ENCODE measurements at regions not wholly inside any gene's neighbourhood (a gene's known extent, or its start where the extent isn't known, plus 50 kb on each side); places are given as distances from the start of the nearest gene placed in this dataset.

- H3K4me3 ChIP-seq (ENCODE audit: low read length): no peak overlapping the region
- no peak for TF ChIP-seq ZNF274 (IDR thresholded peaks at IDR 0.05; ENCODE audit: low read depth, low read length)
Measured at GRCh38 chrX:63511361-63511760, 160.2 kb upstream of the SPIN4 start.

GRCh38 chrX:63508668-63509067 lies 157.5 kb upstream of the SPIN4 start:
- no peak for TF ChIP-seq ZNF274 (IDR thresholded peaks at IDR 0.05; ENCODE audit: low read depth, low read length)
- H3K4me3 ChIP-seq (ENCODE audit: low read length): no peak overlapping the region

- no peak for TF ChIP-seq ZNF274 (IDR thresholded peaks at IDR 0.05; ENCODE audit: low read depth, low read length)
- no peak overlapping the region for H3K4me3 ChIP-seq (ENCODE audit: low read length)
Measured at GRCh38 chrX:63506320-63506719, 155.2 kb upstream of the SPIN4 start.

GRCh38 chrX:63503541-63503940 lies 152.4 kb upstream of the SPIN4 start:
- no peak for TF ChIP-seq ZNF274 (IDR thresholded peaks at IDR 0.05; ENCODE audit: low read depth, low read length)
- H3K4me3 ChIP-seq (ENCODE audit: low read length): no peak overlapping the region

GRCh38 chrX:63488546-63489373 lies 137.6 kb upstream of the SPIN4 start:
- no peak for TF ChIP-seq ZNF274 (IDR thresholded peaks at IDR 0.05; ENCODE audit: low read depth, low read length)
- H3K4me3 ChIP-seq (ENCODE audit: low read length): no peak overlapping the region

- H3K4me3 ChIP-seq (ENCODE audit: low read length): no peak overlapping the region
- TF ChIP-seq ZNF274 (IDR thresholded peaks at IDR 0.05; ENCODE audit: low read depth, low read length): no peak
Measured at GRCh38 chrX:63475200-63475599, 124.1 kb upstream of the SPIN4 start.

GRCh38 chrX:63471004-63471403 lies 119.9 kb upstream of the SPIN4 start:
- H3K4me3 ChIP-seq (ENCODE audit: low read length): no peak overlapping the region
- no peak for TF ChIP-seq ZNF274 (IDR thresholded peaks at IDR 0.05; ENCODE audit: low read depth, low read length)

GRCh38 chrX:63470506-63470905 lies 119.4 kb upstream of the SPIN4 start:
- no peak overlapping the region for H3K4me3 ChIP-seq (ENCODE audit: low read length)
- TF ChIP-seq ZNF274 (IDR thresholded peaks at IDR 0.05; ENCODE audit: low read depth, low read length): no peak

GRCh38 chrX:63466690-63467089 lies 115.6 kb upstream of the SPIN4 start:
- TF ChIP-seq ZNF274 (IDR thresholded peaks at IDR 0.05; ENCODE audit: low read depth, low read length): no peak
- H3K4me3 ChIP-seq (ENCODE audit: low read length): no peak overlapping the region

- TF ChIP-seq ZNF274 (IDR thresholded peaks at IDR 0.05; ENCODE audit: low read depth, low read length): no peak
- no peak overlapping the region for H3K4me3 ChIP-seq (ENCODE audit: low read length)
Measured at GRCh38 chrX:63458981-63459380, 107.8 kb upstream of the SPIN4 start.

GRCh38 chrX:63453571-63453970 lies 102.4 kb upstream of the SPIN4 start:
- no peak for TF ChIP-seq ZNF274 (IDR thresholded peaks at IDR 0.05; ENCODE audit: low read depth, low read length)

GRCh38 chrX:63441717-63442116 lies 90.6 kb upstream of the SPIN4 start:
- no peak overlapping the region for H3K4me3 ChIP-seq (ENCODE audit: low read length)
- TF ChIP-seq ZNF274 (IDR thresholded peaks at IDR 0.05; ENCODE audit: low read depth, low read length): no peak

More at GRCh38 chrX:63453571-63453970, 102.4 kb upstream of the SPIN4 start:
- H3K4me3 ChIP-seq (ENCODE audit: low read length): no peak overlapping the region

- TF ChIP-seq ZNF274 (IDR thresholded peaks at IDR 0.05; ENCODE audit: low read depth, low read length): no peak
Measured at GRCh38 chrX:63439580-63439979, 88.4 kb upstream of the SPIN4 start.

GRCh38 chrX:63436865-63437264 lies 85.7 kb upstream of the SPIN4 start:
- H3K4me3 ChIP-seq (ENCODE audit: low read length): no peak overlapping the region
- TF ChIP-seq ZNF274 (IDR thresholded peaks at IDR 0.05; ENCODE audit: low read depth, low read length): no peak

More at GRCh38 chrX:63439580-63439979, 88.4 kb upstream of the SPIN4 start:
- H3K4me3 ChIP-seq (ENCODE audit: low read length): no peak overlapping the region

- H3K4me3 ChIP-seq (ENCODE audit: low read length): no peak overlapping the region
- no peak for TF ChIP-seq ZNF274 (IDR thresholded peaks at IDR 0.05; ENCODE audit: low read depth, low read length)
Measured at GRCh38 chrX:63434665-63435064, 83.5 kb upstream of the SPIN4 start.

GRCh38 chrX:63434206-63434605 lies 83.1 kb upstream of the SPIN4 start:
- no peak overlapping the region for H3K4me3 ChIP-seq (ENCODE audit: low read length)
- TF ChIP-seq ZNF274 (IDR thresholded peaks at IDR 0.05; ENCODE audit: low read depth, low read length): no peak

Data from GM08714 (cell line).